WERI-Rb-1 (cell line): ENCODE measurements at regions not wholly inside any gene's neighbourhood (a gene's known extent, or its start where the extent isn't known, plus 50 kb on each side); places are given as distances from the start of the nearest gene placed in this dataset.

ENCODE experiments used
- DNase-seq: peaks from one replicate; pipeline ENCODE4 v3.0.0-alpha.2; 2020
- H3K27ac ChIP-seq: fragments of 250-450 bp; sonication (Bioruptor Pico); 2 replicates; pipeline ENCODE4 v1.5.1; 2020; ENCODE audit warnings: mild to moderate bottlenecking, moderate library complexity
- H3K27me3 ChIP-seq: fragments of 250-450 bp; sonication (Bioruptor Pico); 2 replicates; pipeline ENCODE4 v1.5.1; 2021; ENCODE audit warnings: mild to moderate bottlenecking, low read depth, moderate library complexity; ENCODE audit not compliant: insufficient read depth, severe bottlenecking
- H3K36me3 ChIP-seq: fragments of 250-450 bp; sonication (Bioruptor Pico); 2 replicates; pipeline ENCODE4 v1.5.1; 2020; ENCODE audit warnings: mild to moderate bottlenecking, moderate library complexity
- H3K4me3 ChIP-seq: 2 replicates; pipeline ENCODE4 v1.5.1; 2011; ENCODE audit warnings: low read depth, mild to moderate bottlenecking, control low read depth, low read length
- H3K9me3 ChIP-seq: fragments of 250-450 bp; sonication (Bioruptor Pico); 2 replicates; pipeline ENCODE4 v1.5.1; 2021; ENCODE audit warnings: mild to moderate bottlenecking, moderate library complexity; ENCODE audit not compliant: severe bottlenecking
- CTCF ChIP-seq: IDR thresholded peaks from 2 replicates; pipeline ENCODE4 v1.5.1; 2011; ENCODE audit warnings: low read depth, mild to moderate bottlenecking, control low read depth, inconsistent platforms, low read length

GRCh38 chr2:207257251-207258250 is 91.8 kb upstream of the KLF7 start:
- TF ChIP-seq CTCF: no peak
- H3K4me3 ChIP-seq: no peak overlapping the region

GRCh38 chr2:207258263-207258991 is 92.7 kb upstream of the KLF7 start:
- TF ChIP-seq CTCF: no peak
- Histone ChIP-seq H3K4me3 (no peak overlapping the region), H3K27me3 (no peaks in the 10 kb centered on the region), H3K27ac (peak overlapping the region; percentile 80), H3K9me3 (no peaks in the 10 kb centered on the region), H3K36me3 (no peaks in the 10 kb centered on the region)
- peak; percentile 95 for DNase-seq

More at GRCh38 chr2:207257251-207258250, 91.8 kb upstream of the KLF7 start:
- H3K27ac ChIP-seq: peak overlapping the region; percentile 80
- H3K36me3 ChIP-seq: no peaks in the 10 kb centered on the region
- H3K9me3 ChIP-seq: no peaks in the 10 kb centered on the region
- H3K27me3 ChIP-seq: no peaks in the 10 kb centered on the region
- no peak for DNase-seq

GRCh38 chr2:207260021-207260420 is 94.3 kb upstream of the KLF7 start:
- Histone ChIP-seq H3K4me3 (no peak overlapping the region), H3K9me3 (no peaks in the 10 kb centered on the region), H3K36me3 (no peaks in the 10 kb centered on the region), H3K27me3 (no peaks in the 10 kb centered on the region), H3K27ac (peak overlapping the region; percentile 80)
- TF ChIP-seq CTCF: no peak
- no peak for DNase-seq

- TF ChIP-seq CTCF: no peak
- Histone ChIP-seq H3K4me3 (no peak overlapping the region), H3K27ac (no peak overlapping the region), H3K9me3 (no peaks in the 10 kb centered on the region), H3K36me3 (no peaks in the 10 kb centered on the region), H3K27me3 (no peaks in the 10 kb centered on the region)
- no peak for DNase-seq
Observed at GRCh38 chr2:207260947-207261346, 95.2 kb upstream of the KLF7 start.

- H3K4me3 ChIP-seq: no peak overlapping the region
- no peaks in the 10 kb centered on the region for H3K9me3 ChIP-seq
- no peak for TF ChIP-seq CTCF
- H3K27ac ChIP-seq: no peak overlapping the region
- DNase-seq: no peak
- H3K36me3 ChIP-seq: no peaks in the 10 kb centered on the region
- H3K27me3 ChIP-seq: no peaks in the 10 kb centered on the region
Observed at GRCh38 chr2:207264310-207264709, 98.6 kb upstream of the KLF7 start.
